HUES6 (cell line): ENCODE measurements at regions not wholly inside any gene's neighbourhood (a gene's known extent, or its start where the extent isn't known, plus 50 kb on each side); places are given as distances from the start of the nearest gene placed in this dataset.

Source experiments
- H3K27ac ChIP-seq: 2 replicates; pipeline ENCODE4 v1.7.0; 2013; ENCODE audit warnings: low read depth, mild to moderate bottlenecking, low read length, inconsistent platforms
- H3K27me3 ChIP-seq: 2 replicates; pipeline ENCODE4 v1.6.1; 2013; ENCODE audit warnings: low read length; ENCODE audit not compliant: control insufficient read depth, insufficient read depth
- H3K36me3 ChIP-seq: 2 replicates; pipeline ENCODE4 v1.6.1; 2013; ENCODE audit warnings: low read length; ENCODE audit not compliant: control insufficient read depth, insufficient read depth
- H3K4me1 ChIP-seq: 2 replicates; pipeline ENCODE4 v1.6.1; 2013; ENCODE audit warnings: low read length; ENCODE audit not compliant: control insufficient read depth, insufficient read depth
- H3K4me3 ChIP-seq: 2 replicates; pipeline ENCODE4 v1.5.1; 2013; ENCODE audit warnings: low read depth, low read length
- H3K9ac ChIP-seq: one replicate; pipeline ENCODE4 v1.6.1; 2013; ENCODE audit warnings: mild to moderate bottlenecking, low read length
- H3K9me3 ChIP-seq: 2 replicates; pipeline ENCODE4 v1.6.1; 2013; ENCODE audit warnings: low read depth, low read length; ENCODE audit not compliant: control insufficient read depth, insufficient read depth

GRCh38 chr4:26140150-26140898, 180.5 kb upstream of the RBPJ start:
- Histone ChIP-seq H3K9ac (no peak overlapping the region), H3K36me3 (no peaks in the 10 kb centered on the region), H3K27ac (no peak overlapping the region), H3K9me3 (0 out of 2 replicates have a peak, but pooled peaks cover 3% of the 10 kb centered on the region), H3K4me3 (no peak overlapping the region), H3K27me3 (no peaks in the 10 kb centered on the region), H3K4me1 (peaks cover 11% of the 10 kb centered on the region)

DNA sequence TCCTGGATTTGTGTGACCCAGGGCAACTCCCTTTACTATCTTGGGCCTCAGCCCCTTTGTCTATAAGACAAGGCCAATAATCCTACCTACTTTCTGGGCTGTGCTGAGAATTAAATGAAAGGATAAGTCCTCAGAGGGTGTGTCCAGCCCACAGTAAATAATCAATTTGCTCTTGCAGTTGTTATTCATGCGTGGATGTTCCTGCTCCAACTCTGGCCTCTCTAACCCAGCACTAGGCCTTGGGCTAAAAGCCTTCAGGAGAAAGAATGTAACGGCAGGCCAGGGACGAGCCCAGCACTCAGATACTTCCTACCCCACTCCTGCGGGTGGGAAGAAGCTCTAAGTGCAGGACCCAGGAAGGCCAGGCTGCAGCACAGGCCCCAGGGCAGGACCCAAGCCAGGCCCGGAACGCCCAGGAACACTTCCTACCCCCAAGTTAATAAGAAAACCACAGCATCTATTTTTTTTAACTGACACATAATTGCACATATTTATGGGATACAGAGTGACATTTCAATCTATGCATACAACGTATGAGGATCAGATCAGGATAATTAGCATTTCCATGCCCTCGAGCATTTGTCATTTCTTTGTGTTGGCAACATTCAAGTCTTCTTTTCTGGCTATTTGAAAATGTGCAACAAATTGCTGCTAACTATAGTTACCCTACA, 179.6 kb upstream of the RBPJ start:
- Histone ChIP-seq H3K4me3 (no peak overlapping the region), H3K36me3 (no peaks in the 10 kb centered on the region), H3K9ac (no peak overlapping the region), H3K9me3 (0 out of 2 replicates have a peak, but pooled peaks cover 3% of the 10 kb centered on the region), H3K4me1 (peaks cover 11% of the 10 kb centered on the region), H3K27ac (no peak overlapping the region), H3K27me3 (no peaks in the 10 kb centered on the region)

GRCh38 chr4:26141911-26142638, 178.7 kb upstream of the RBPJ start:
- no peak overlapping the region for H3K4me3 ChIP-seq
- 0 out of 2 replicates have a peak, but pooled peaks cover 3% of the 10 kb centered on the region for H3K9me3 ChIP-seq
- H3K27me3 ChIP-seq: no peaks in the 10 kb centered on the region
- no peaks in the 10 kb centered on the region for H3K36me3 ChIP-seq
- no peak overlapping the region for H3K27ac ChIP-seq
- peaks cover 11% of the 10 kb centered on the region for H3K4me1 ChIP-seq
- H3K9ac ChIP-seq: no peak overlapping the region

- H3K36me3 ChIP-seq: no peaks in the 10 kb centered on the region
- H3K4me3 ChIP-seq: no peak overlapping the region
- H3K27me3 ChIP-seq: no peaks in the 10 kb centered on the region
- no peak overlapping the region for H3K27ac ChIP-seq
- H3K9me3 ChIP-seq: 0 out of 2 replicates have a peak, but pooled peaks cover 3% of the 10 kb centered on the region
- H3K4me1 ChIP-seq: peaks cover 11% of the 10 kb centered on the region
- H3K9ac ChIP-seq: no peak overlapping the region
Observed at GRCh38 chr4:26144526-26145155, 176.2 kb upstream of the RBPJ start.

GRCh38 chr4:26145212-26145611, 175.6 kb upstream of the RBPJ start:
- Histone ChIP-seq H3K27ac (no peak overlapping the region), H3K36me3 (no peaks in the 10 kb centered on the region), H3K27me3 (no peaks in the 10 kb centered on the region), H3K4me1 (peaks cover 11% of the 10 kb centered on the region), H3K9me3 (0 out of 2 replicates have a peak, but pooled peaks cover 1% of the 10 kb centered on the region), H3K9ac (no peak overlapping the region), H3K4me3 (no peak overlapping the region)

GRCh38 chr4:26148927-26149326, 171.9 kb upstream of the RBPJ start:
- H3K9ac ChIP-seq: no peak overlapping the region
- no peaks in the 10 kb centered on the region for H3K27me3 ChIP-seq
- H3K36me3 ChIP-seq: no peaks in the 10 kb centered on the region
- no peaks in the 10 kb centered on the region for H3K9me3 ChIP-seq
- no peak overlapping the region for H3K4me3 ChIP-seq
- no peaks in the 10 kb centered on the region for H3K4me1 ChIP-seq
- H3K27ac ChIP-seq: no peak overlapping the region

DNA sequence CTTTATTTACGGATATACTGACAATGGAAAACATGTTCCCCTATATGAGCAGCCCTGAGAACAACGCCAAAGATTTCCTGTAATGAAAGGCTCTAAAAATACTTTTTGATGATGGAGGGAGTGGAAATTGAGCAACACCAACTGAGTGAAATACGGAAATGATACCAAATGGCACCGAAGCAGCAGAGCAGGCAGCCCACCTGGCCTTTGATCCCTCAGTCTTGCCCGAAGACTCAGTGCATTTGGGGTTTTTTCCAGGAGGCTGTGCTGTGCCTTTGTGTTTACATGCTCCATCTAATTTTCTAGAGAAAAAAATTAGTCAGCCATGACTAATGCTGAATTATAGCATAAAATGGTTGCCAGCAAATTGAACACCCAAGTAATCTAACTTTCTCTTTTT, 169.9 kb upstream of the RBPJ start:
- Histone ChIP-seq H3K36me3 (no peaks in the 10 kb centered on the region), H3K27ac (no peak overlapping the region), H3K9ac (no peak overlapping the region), H3K27me3 (no peaks in the 10 kb centered on the region), H3K4me1 (no peaks in the 10 kb centered on the region), H3K9me3 (no peaks in the 10 kb centered on the region), H3K4me3 (no peak overlapping the region)

- Histone ChIP-seq H3K27ac (no peak overlapping the region), H3K9ac (no peak overlapping the region)
Observed at GRCh38 chr4:26151615-26152014, 169.2 kb upstream of the RBPJ start.

DNA sequence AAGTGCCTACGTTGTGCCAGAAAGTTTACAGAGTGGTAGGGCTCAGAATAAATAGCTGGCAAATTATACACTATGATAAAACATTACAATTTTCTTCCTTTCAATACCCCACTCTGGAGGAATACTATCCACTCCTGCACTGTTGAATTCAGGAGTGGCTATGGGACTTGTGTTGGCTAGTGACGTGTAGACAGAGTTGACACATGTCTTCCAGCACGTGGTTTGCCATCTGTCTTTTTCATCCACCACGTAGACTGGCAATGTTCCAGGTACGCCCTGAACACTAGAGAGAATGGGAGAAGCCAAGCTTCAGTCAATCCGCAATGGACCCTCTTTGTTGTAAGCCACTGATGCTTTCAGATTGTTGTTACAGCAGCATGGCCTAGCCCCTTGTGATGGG, 168.8 kb upstream of the RBPJ start:
- no peak overlapping the region for H3K9ac ChIP-seq
- H3K4me1 ChIP-seq: no peaks in the 10 kb centered on the region
- no peaks in the 10 kb centered on the region for H3K36me3 ChIP-seq
- no peak overlapping the region for H3K27ac ChIP-seq
- H3K9me3 ChIP-seq: no peaks in the 10 kb centered on the region
- H3K4me3 ChIP-seq: no peak overlapping the region
- no peaks in the 10 kb centered on the region for H3K27me3 ChIP-seq

More at GRCh38 chr4:26151615-26152014, 169.2 kb upstream of the RBPJ start:
- H3K27me3 ChIP-seq: no peaks in the 10 kb centered on the region
- no peaks in the 10 kb centered on the region for H3K36me3 ChIP-seq
- H3K9me3 ChIP-seq: no peaks in the 10 kb centered on the region
- no peaks in the 10 kb centered on the region for H3K4me1 ChIP-seq
- H3K4me3 ChIP-seq: no peak overlapping the region

GRCh38 chr4:26157541-26157940, 163.3 kb upstream of the RBPJ start:
- Histone ChIP-seq H3K36me3 (no peaks in the 10 kb centered on the region), H3K4me3 (no peak overlapping the region), H3K9me3 (peaks cover 6% of the 10 kb centered on the region; the same call in 1 of the 2 replicates), H3K27me3 (no peaks in the 10 kb centered on the region), H3K27ac (no peak overlapping the region), H3K9ac (no peak overlapping the region), H3K4me1 (no peaks in the 10 kb centered on the region)
